GM21367 (cell line): ENCODE measurements at regions not wholly inside any gene's neighbourhood (a gene's known extent, or its start where the extent isn't known, plus 50 kb on each side); places are given as distances from the start of the nearest gene placed in this dataset.
"Not testable (repeated sequence)": the region's sequence is repeated elsewhere in the genome, so short reads cannot be mapped to it uniquely, and the experiment has no call there.

Experiments used
- ATAC-seq: cut with Tn5 transposase; IDR thresholded peaks from one replicate; pipeline ENCODE4 v1.9.1; 2021; ENCODE audit not compliant: unreplicated experiment

- ATAC-seq: no peak
Measured at GRCh38 chr2:106339609-106340008, 128.6 kb downstream of the RGPD3 start.

- ATAC-seq: no peak
Measured at GRCh38 chr2:106339132-106339531, 129.1 kb downstream of the RGPD3 start.

GRCh38 chr2:106338043-106338442 lies 130.2 kb downstream of the RGPD3 start:
- no peak for ATAC-seq

- no peak for ATAC-seq
Measured at GRCh38 chr2:106336737-106337136, 131.5 kb downstream of the RGPD3 start.

GRCh38 chr2:106336108-106336507 lies 132.1 kb downstream of the RGPD3 start:
- ATAC-seq: no peak

GRCh38 chr2:106334802-106335201 lies 133.4 kb downstream of the RGPD3 start:
- ATAC-seq: no peak

- ATAC-seq: not testable (repeated sequence)
Measured at GRCh38 chr2:106333253-106333873, 134.8 kb downstream of the RGPD3 start.

GRCh38 chr2:106332054-106332453 lies 136.2 kb downstream of the RGPD3 start:
- no peak for ATAC-seq

- not testable (repeated sequence) for ATAC-seq
Measured at GRCh38 chr2:106330384-106331261, 136.5 kb upstream of the UXS1 start.

- no peak for ATAC-seq
Measured at GRCh38 chr2:106323337-106324013, 129.4 kb upstream of the UXS1 start.

- no peak for ATAC-seq
Measured at GRCh38 chr2:106322281-106322680, 128.2 kb upstream of the UXS1 start.

GRCh38 chr2:106320439-106320838 lies 126.3 kb upstream of the UXS1 start:
- ATAC-seq: not testable (repeated sequence)

GRCh38 chr2:106316915-106317314 lies 122.8 kb upstream of the UXS1 start:
- no peak for ATAC-seq

- ATAC-seq: no peak
Measured at GRCh38 chr2:106314444-106314843, 120.3 kb upstream of the UXS1 start.

- ATAC-seq: no peak
Measured at GRCh38 chr2:106311041-106311370, 116.9 kb upstream of the UXS1 start.

GRCh38 chr2:106307860-106308259 lies 113.8 kb upstream of the UXS1 start:
- peak; percentile 62 for ATAC-seq

GRCh38 chr2:106306387-106306786 lies 112.3 kb upstream of the UXS1 start:
- ATAC-seq: no peak

GRCh38 chr2:106304612-106305184 lies 110.6 kb upstream of the UXS1 start:
- no peak for ATAC-seq

- ATAC-seq: no peak
Measured at GRCh38 chr2:106299696-106300095, 105.6 kb upstream of the UXS1 start.

GRCh38 chr2:106296182-106296815 lies 102.2 kb upstream of the UXS1 start:
- no peak for ATAC-seq

GRCh38 chr2:106294182-106294581 lies 100.1 kb upstream of the UXS1 start:
- no peak for ATAC-seq
